H1 (cell line): ENCODE measurements at regions not wholly inside any gene's neighbourhood (a gene's known extent, or its start where the extent isn't known, plus 50 kb on each side); places are given as distances from the start of the nearest gene placed in this dataset.

Experiments
- CTCF ChIA-PET: fragments of 300-600 bp; sonication (Branson Sonifier 250); formaldehyde crosslinking; loops from one replicate; lab custom pipeline; 2021; ENCODE audit not compliant: partially characterized antibody; lab: Charles Lee
- POLR2A ChIA-PET: fragments of 300-600 bp; sonication (Branson Sonifier 250); formaldehyde crosslinking; loops from one replicate; lab custom pipeline; 2021; ENCODE audit warnings: inconsistent platforms; ENCODE audit not compliant: partially characterized antibody; lab: Charles Lee
- DNase-seq, 2 experiments: peaks; one replicate each; pipeline versions ENCODE4 v3.0.0 to v3.0.0-alpha.2; 2010 to 2022; ENCODE audit warnings: low spot score in 2 of 2, low read depth in 1 of 2, mixed read lengths in 1 of 2
- FAIRE-seq: peaks from 2 replicates; lab custom pipeline; 2011; peaks lifted over from hg19 to GRCh38; lab: Jason Lieb, UNC
- H2AFZ ChIP-seq: 2 replicates; pipeline ENCODE4 v1.8.1; 2012; ENCODE audit warnings: low read length, inconsistent platforms
- H2AK5ac ChIP-seq: 2 replicates; pipeline ENCODE4 v1.6.1; 2013; ENCODE audit warnings: low read depth, low read length
- H2BK120ac ChIP-seq: replicated peaks from 2 replicates; pipeline ENCODE3; 2013; ENCODE audit warnings: low read depth, low read length, inconsistent platforms
- H2BK12ac ChIP-seq: 2 replicates; pipeline ENCODE4 v1.6.1; 2013; ENCODE audit warnings: low read depth, low read length
- H2BK15ac ChIP-seq: 2 replicates; pipeline ENCODE4 v1.6.1; 2013; ENCODE audit warnings: low read length
- H2BK20ac ChIP-seq: 2 replicates; pipeline ENCODE4 v1.6.1; 2013; ENCODE audit warnings: low read length
- H2BK5ac ChIP-seq: 2 replicates; pipeline ENCODE4 v1.6.1; 2013; ENCODE audit warnings: low read depth, low read length
- H3K14ac ChIP-seq: 2 replicates; pipeline ENCODE4 v1.6.1; 2013; ENCODE audit warnings: inconsistent platforms; ENCODE audit not compliant: insufficient read length
- H3K18ac ChIP-seq: 2 replicates; pipeline ENCODE4 v1.6.1; 2013; ENCODE audit warnings: low read length; ENCODE audit errors: extremely low read depth
- H3K23ac ChIP-seq: 2 replicates; pipeline ENCODE4 v1.6.1; 2013; ENCODE audit warnings: inconsistent platforms; ENCODE audit not compliant: insufficient read length
- H3K23me2 ChIP-seq: 2 replicates; pipeline ENCODE4 v1.6.1; 2013; ENCODE audit warnings: low read depth, low read length
- H3K27ac ChIP-seq: 2 replicates; pipeline ENCODE4 v1.6.1; 2011; ENCODE audit warnings: low read depth, low read length, inconsistent platforms
- H3K27me3 ChIP-seq, 4 experiments: replicated peaks in 1 of 4; 1 replicate in 1 of 4; 2 replicates in 3 of 4; pipeline versions ENCODE4 v1.6.1 to v1.8.1; 2011 to 2013; ENCODE audit warnings: low read length in 3 of 4, mild to moderate bottlenecking in 3 of 4, inconsistent platforms in 2 of 4, mixed read lengths in 2 of 4, moderate library complexity in 1 of 4; ENCODE audit not compliant: control insufficient read depth in 3 of 4, insufficient read depth in 3 of 4; ENCODE audit errors: extremely low read depth in 1 of 4
- H3K36me3 ChIP-seq, 4 experiments: 2 replicates each; pipeline versions ENCODE4 v1.6.1 to v1.8.1; 2011 to 2013; ENCODE audit warnings: mild to moderate bottlenecking in 4 of 4, low read length in 3 of 4, moderate library complexity in 2 of 4, control low read depth in 1 of 4, inconsistent platforms in 1 of 4; ENCODE audit not compliant: insufficient read depth in 4 of 4, control insufficient read depth in 2 of 4
- H3K4ac ChIP-seq: replicated peaks from 2 replicates; pipeline ENCODE3; 2013; ENCODE audit warnings: low read length, low read depth, mixed read lengths, inconsistent platforms; ENCODE audit not compliant: insufficient read length
- H3K4me1 ChIP-seq, 4 experiments: replicated peaks in 1 of 4; 1 replicate in 1 of 4; 2 replicates in 3 of 4; pipeline versions ENCODE4 v1.6.1 to v1.8.1; 2011 to 2013; ENCODE audit warnings: low read length in 3 of 4, inconsistent platforms in 2 of 4, mixed read lengths in 1 of 4; ENCODE audit not compliant: insufficient read depth in 4 of 4, control insufficient read depth in 3 of 4
- H3K4me2 ChIP-seq, 2 experiments: 2 replicates each; pipeline versions ENCODE4 v1.6.1 to v1.8.1; 2011 to 2013; ENCODE audit warnings: low read depth in 2 of 2, low read length in 2 of 2, control low read depth in 1 of 2, inconsistent platforms in 1 of 2, mild to moderate bottlenecking in 1 of 2; ENCODE audit not compliant: insufficient read depth in 1 of 2
- H3K4me3 ChIP-seq, 4 experiments: fragments of 200-600, 300-600 bp in 1 of 4; sonication (generic), shearing (Covaris generic), sonication (Bioruptor Twin) in 1 of 4; 2 replicates each; pipeline versions ENCODE4 v1.5.1 to v1.8.1; 2011 to 2016; ENCODE audit warnings: low read length in 4 of 4, low read depth in 3 of 4, control low read depth in 2 of 4, inconsistent platforms in 2 of 4, mild to moderate bottlenecking in 2 of 4, mixed read lengths in 1 of 4, moderate library complexity in 1 of 4; ENCODE audit not compliant: insufficient read depth in 2 of 4; ENCODE audit errors: extremely low read depth in 1 of 4
- H3K56ac ChIP-seq: replicated peaks from 2 replicates; pipeline ENCODE3; 2013; ENCODE audit warnings: low read depth, mild to moderate bottlenecking, mixed read lengths, low read length, inconsistent platforms; ENCODE audit not compliant: insufficient read length
- H3K79me1 ChIP-seq: 2 replicates; pipeline ENCODE4 v1.6.1; 2013; ENCODE audit warnings: low read depth, low read length, control low read depth
- H3K79me2 ChIP-seq, 2 experiments: 2 replicates each; pipeline versions ENCODE4 v1.6.1 to v1.8.1; 2012 to 2013; ENCODE audit warnings: low read length in 2 of 2, mild to moderate bottlenecking in 2 of 2, inconsistent platforms in 1 of 2; ENCODE audit not compliant: insufficient read depth in 2 of 2, control insufficient read depth in 1 of 2
- H3K9ac ChIP-seq, 4 experiments: replicated peaks in 1 of 4; 1 replicate in 1 of 4; 2 replicates in 3 of 4; pipeline versions ENCODE4 v1.6.1 to v1.8.1; 2011 to 2013; ENCODE audit warnings: low read depth in 3 of 4, low read length in 3 of 4, control low read depth in 2 of 4, mild to moderate bottlenecking in 2 of 4, moderate library complexity in 2 of 4, inconsistent platforms in 1 of 4; ENCODE audit errors: extremely low read depth in 1 of 4
- H3K9me3 ChIP-seq, 2 experiments: 2 replicates each; pipeline versions ENCODE4 v1.6.1 to v1.8.1; 2012 to 2013; ENCODE audit warnings: mild to moderate bottlenecking in 2 of 2, moderate library complexity in 2 of 2, control low read depth in 1 of 2, inconsistent platforms in 1 of 2, low read depth in 1 of 2, low read length in 1 of 2, mixed read lengths in 1 of 2; ENCODE audit not compliant: insufficient read depth in 2 of 2
- H4K20me1 ChIP-seq, 2 experiments: replicated peaks in 1 of 2; 2 replicates each; pipeline versions ENCODE3 to v1.8.1; 2011 to 2013; ENCODE audit warnings: inconsistent platforms in 2 of 2, low read length in 2 of 2, mild to moderate bottlenecking in 1 of 2; ENCODE audit not compliant: insufficient read depth in 2 of 2, control insufficient read depth in 1 of 2
- H4K5ac ChIP-seq: 2 replicates; pipeline ENCODE4 v1.6.1; 2013; ENCODE audit warnings: low read length, low read depth, mixed read lengths, inconsistent platforms; ENCODE audit not compliant: insufficient read length
- H4K8ac ChIP-seq: 2 replicates; pipeline ENCODE4 v1.8.0; 2013; ENCODE audit warnings: mild to moderate bottlenecking, moderate library complexity, low read length, inconsistent platforms; ENCODE audit not compliant: insufficient read depth; ENCODE audit errors: extremely low read depth
- H4K91ac ChIP-seq: replicated peaks from 2 replicates; pipeline ENCODE3; 2013; ENCODE audit warnings: low read length, mixed read lengths, inconsistent platforms; ENCODE audit not compliant: insufficient read length
- BACH1 ChIP-seq: IDR thresholded peaks from 2 replicates; pipeline ENCODE4 v1.6.1; 2012; ENCODE audit warnings: low read length, improper control_type of control experiment
- BCL11A ChIP-seq, 2 experiments: IDR thresholded peaks; one replicate each; pipeline ENCODE4 v1.6.1; 2011; ENCODE audit warnings: low read depth in 2 of 2, low read length in 2 of 2, mild to moderate bottlenecking in 2 of 2
- FOSL1 ChIP-seq: IDR thresholded peaks from 2 replicates; pipeline ENCODE4 v1.6.1; 2011; ENCODE audit warnings: mild to moderate bottlenecking, low read depth, low read length, moderate library complexity; ENCODE audit not compliant: insufficient read depth
- JUN ChIP-seq: IDR thresholded peaks from 2 replicates; pipeline ENCODE4 v1.6.1; 2011; ENCODE audit warnings: low read depth, mild to moderate bottlenecking, improper control_type of control experiment, low read length
- RFX5 ChIP-seq: IDR thresholded peaks from 2 replicates; pipeline ENCODE4 v1.6.1; 2011; ENCODE audit warnings: low read depth, low read length, improper control_type of control experiment, borderline replicate concordance
- SP1 ChIP-seq: IDR thresholded peaks from 2 replicates; pipeline ENCODE4 v1.6.1; 2011; ENCODE audit warnings: low read depth, low read length
- YY1 ChIP-seq: IDR thresholded peaks from 2 replicates; pipeline ENCODE4 v1.6.1; 2011; ENCODE audit warnings: low read depth, mild to moderate bottlenecking, low read length
- WGBS, 2 experiments: shearing (Covaris generic) in 1 of 2; methylation state at CpG; one replicate each; pipeline versions ENCODE4 v1.1.6 to v1.1.7; 2013 to 2015; ENCODE audit warnings: low lambda C conversion rate in 2 of 2, mixed read lengths in 2 of 2, inconsistent platforms in 1 of 2, low coverage in 1 of 2, missing lambda C conversion rate in 1 of 2; ENCODE audit not compliant: insufficient replicate concordance in 2 of 2, insufficient coverage in 1 of 2, insufficient read length in 1 of 2; ENCODE audit errors: extremely low coverage in 1 of 2, missing lambda C conversion rate in 1 of 2; 5-methylcytosine and 5-hydroxymethylcytosine counted together
- TF ChIP-seq, protein P1 (sequence below): IDR thresholded peaks from 2 replicates; pipeline ENCODE4 v1.6.1; 2012; ENCODE audit warnings: low read length, inconsistent platforms

DNA sequence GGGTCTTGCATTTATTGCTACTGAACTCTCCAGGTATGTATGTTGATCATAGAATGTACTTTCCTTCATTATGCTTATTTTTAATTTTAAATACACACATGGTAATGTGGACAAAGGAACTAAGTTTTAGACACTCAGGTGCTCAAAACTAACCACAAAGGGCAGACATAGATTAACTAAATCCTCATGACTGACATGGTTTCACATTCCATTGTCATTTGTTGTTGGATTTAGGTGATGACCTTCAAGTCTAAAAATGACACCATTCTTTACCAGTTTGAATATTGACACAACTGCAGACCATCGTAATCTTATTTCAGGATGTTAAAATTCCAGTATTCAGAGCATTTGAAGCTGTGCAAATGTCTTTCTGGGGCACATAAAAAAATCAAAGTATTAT lies 128.4 kb downstream of the BBS10 start:
- Histone ChIP-seq H2BK5ac (no peak overlapping the region), H2BK15ac (no peak overlapping the region), H2BK12ac (no peak overlapping the region), H3K27ac (no peak overlapping the region), H3K36me3 (no peaks in the 10 kb centered on the region), H4K20me1 (no peaks in the 10 kb centered on the region), H3K23me2 (no peaks in the 10 kb centered on the region), H3K4ac (no peak overlapping the region), H4K8ac (no peak overlapping the region), H3K9ac (no peak overlapping the region), H4K91ac (no peak overlapping the region), H4K5ac (no peak overlapping the region), H3K79me1 (no peaks in the 10 kb centered on the region), H3K4me2 (no peak overlapping the region), H3K14ac (no peak overlapping the region), H3K79me2 (no peaks in the 10 kb centered on the region), H3K56ac (no peak overlapping the region), H2BK120ac (no peak overlapping the region), H2BK20ac (no peak overlapping the region), H3K9me3 (no peaks in the 10 kb centered on the region), H3K18ac (no peak overlapping the region), H3K4me1 (no peaks in the 10 kb centered on the region), H3K4me3 (no peak overlapping the region), H2AK5ac (no peak overlapping the region), H2AFZ (no peak overlapping the region), H3K23ac (no peak overlapping the region), H3K27me3 (no peaks in the 10 kb centered on the region)
- TF ChIP-seq RFX5 (no peak), SP1 (no peak), JUN (no peak), YY1 (no peak), FOSL1 (no peak), BCL11A (IDR thresholded peaks at IDR 0.05; ENCODE audit: low read depth in 2 of 2, low read length in 2 of 2) (no peak), BACH1 (no peak)
- TF ChIP-seq, protein P1, sequence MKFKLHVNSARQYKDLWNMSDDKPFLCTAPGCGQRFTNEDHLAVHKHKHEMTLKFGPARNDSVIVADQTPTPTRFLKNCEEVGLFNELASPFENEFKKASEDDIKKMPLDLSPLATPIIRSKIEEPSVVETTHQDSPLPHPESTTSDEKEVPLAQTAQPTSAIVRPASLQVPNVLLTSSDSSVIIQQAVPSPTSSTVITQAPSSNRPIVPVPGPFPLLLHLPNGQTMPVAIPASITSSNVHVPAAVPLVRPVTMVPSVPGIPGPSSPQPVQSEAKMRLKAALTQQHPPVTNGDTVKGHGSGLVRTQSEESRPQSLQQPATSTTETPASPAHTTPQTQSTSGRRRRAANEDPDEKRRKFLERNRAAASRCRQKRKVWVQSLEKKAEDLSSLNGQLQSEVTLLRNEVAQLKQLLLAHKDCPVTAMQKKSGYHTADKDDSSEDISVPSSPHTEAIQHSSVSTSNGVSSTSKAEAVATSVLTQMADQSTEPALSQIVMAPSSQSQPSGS, result no peak
- FAIRE-seq (no peak), DNase-seq (no peak)
- CTCF ChIA-PET, result no interaction called here
- POLR2A ChIA-PET, result no interaction called here
- 92% methylated on average over 1 of the region's 1 CpG; no CpG with 5 or more reads in 1 of the 2 experiments for WGBS, 2 experiments
